ENCODE measurements at regions not wholly inside any gene's neighbourhood (a gene's known extent, or its start where the extent isn't known, plus 50 kb on each side); places are given as distances from the start of the nearest gene placed in this dataset.
"Not testable (repeated sequence)": the region's sequence is repeated elsewhere in the genome, so short reads cannot be mapped to it uniquely, and the experiment has no call there.

DNA sequence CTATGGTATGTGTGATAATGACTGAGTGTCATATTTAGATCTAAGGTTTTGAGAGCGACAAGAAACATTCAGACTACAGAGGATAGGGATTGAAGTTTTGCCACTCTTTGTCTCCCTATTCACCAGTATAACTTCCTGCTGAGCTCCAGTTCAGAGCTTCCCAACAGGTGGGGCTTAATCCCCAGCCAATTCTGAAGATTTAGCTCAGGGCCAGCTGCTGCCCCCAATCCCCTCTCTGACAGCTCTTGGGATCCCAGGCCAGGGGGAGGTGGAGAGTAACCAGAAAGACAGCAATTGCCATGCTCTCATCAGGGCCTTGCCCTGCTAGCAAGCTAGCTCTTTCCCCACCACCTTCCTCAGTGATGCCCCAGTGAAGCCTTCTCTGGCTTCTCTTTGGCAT, 57.8 kb downstream of the TRIL start:
- ChIA-PET CTCF (interaction anchor here (1.0 kb wide), 1 partner anchor 22 kb away, joined by 4 read pairs; no protein-coding TSS in a partner anchor), POLR2A (no interaction called here)
- DNase-seq: no peak
- Mint-ChIP-seq H3K4me1 (ENCODE audit: low read depth) (no peaks in the 10 kb centered on the region), H3K27ac (no peak overlapping the region), H3K27me3 (peaks cover 16% of the 10 kb centered on the region), H3K9me3 (no peaks in the 10 kb centered on the region), H3K36me3 (no peaks in the 10 kb centered on the region), H3K4me3 (no peak overlapping the region)
- intact Hi-C loops (cut with micrococcal nuclease): no loop called here

GRCh38 chr7:28893888-28894287, 64.2 kb downstream of the TRIL start:
- intact Hi-C loops (cut with micrococcal nuclease): no loop called here
- no peak for DNase-seq
- CTCF ChIA-PET: interaction anchor here (0.7 kb wide), 1 partner anchor 184 kb away, joined by 3 read pairs; no protein-coding TSS in a partner anchor
- POLR2A ChIA-PET: no interaction called here
- H3K27ac Mint-ChIP-seq: no peak overlapping the region
- H3K4me3 Mint-ChIP-seq: no peak overlapping the region
- H3K36me3 Mint-ChIP-seq: no peaks in the 10 kb centered on the region
- peaks cover 1% of the 10 kb centered on the region for H3K27me3 Mint-ChIP-seq
- H3K4me1 Mint-ChIP-seq (ENCODE audit: low read depth): no peaks in the 10 kb centered on the region
- H3K9me3 Mint-ChIP-seq: no peaks in the 10 kb centered on the region

GRCh38 chr7:28891876-28892234, 66.3 kb downstream of the TRIL start:
- POLR2A ChIA-PET; DNase-seq; H3K4me1 Mint-ChIP-seq (ENCODE audit: low read depth); H3K9me3 Mint-ChIP-seq; intact Hi-C loops (cut with micrococcal nuclease); H3K27ac Mint-ChIP-seq; H3K4me3 Mint-ChIP-seq; H3K36me3 Mint-ChIP-seq; H3K27me3 Mint-ChIP-seq: not testable (repeated sequence)
- CTCF ChIA-PET: interaction anchor here (2.1 kb wide), 1 partner anchor 31 kb away, joined by 11 read pairs; no protein-coding TSS in a partner anchor

GRCh38 chr7:28891192-28891875, 66.8 kb downstream of the TRIL start:
- no peaks in the 10 kb centered on the region for H3K9me3 Mint-ChIP-seq
- no peaks in the 10 kb centered on the region for H3K27me3 Mint-ChIP-seq
- DNase-seq: no peak
- no peaks in the 10 kb centered on the region for H3K4me1 Mint-ChIP-seq (ENCODE audit: low read depth)
- POLR2A ChIA-PET: no interaction called here
- H3K4me3 Mint-ChIP-seq: no peak overlapping the region
- intact Hi-C loops (cut with micrococcal nuclease): no loop called here
- no peak overlapping the region for H3K27ac Mint-ChIP-seq
- CTCF ChIA-PET: interaction anchor here (2.1 kb wide), 1 partner anchor 31 kb away, joined by 11 read pairs; no protein-coding TSS in a partner anchor
- H3K36me3 Mint-ChIP-seq: no peaks in the 10 kb centered on the region

GRCh38 chr7:28890137-28890536, 68.0 kb downstream of the TRIL start:
- CTCF ChIA-PET: no interaction called here
- no peak for DNase-seq
- POLR2A ChIA-PET: no interaction called here
- intact Hi-C loops (cut with micrococcal nuclease): no loop called here
- no peak overlapping the region for H3K27ac Mint-ChIP-seq
- H3K27me3 Mint-ChIP-seq: peaks cover 4% of the 10 kb centered on the region
- no peak overlapping the region for H3K4me3 Mint-ChIP-seq
- H3K9me3 Mint-ChIP-seq: no peaks in the 10 kb centered on the region
- no peaks in the 10 kb centered on the region for H3K4me1 Mint-ChIP-seq (ENCODE audit: low read depth)
- H3K36me3 Mint-ChIP-seq: no peaks in the 10 kb centered on the region

- Mint-ChIP-seq H3K27me3 (peaks cover 7% of the 10 kb centered on the region), H3K9me3 (no peaks in the 10 kb centered on the region), H3K36me3 (no peaks in the 10 kb centered on the region), H3K27ac (no peak overlapping the region), H3K4me3 (no peak overlapping the region), H3K4me1 (ENCODE audit: low read depth) (no peaks in the 10 kb centered on the region)
- POLR2A ChIA-PET: no interaction called here
- no peak for DNase-seq
- intact Hi-C loops (cut with micrococcal nuclease): no loop called here
- CTCF ChIA-PET: no interaction called here
Measured at GRCh38 chr7:28889290-28889689, 68.8 kb downstream of the TRIL start.

- CTCF ChIA-PET: interaction anchor here (0.6 kb wide), 1 partner anchor 36 kb away, joined by 4 read pairs; no protein-coding TSS in a partner anchor
- no peak for DNase-seq
- H3K4me3 Mint-ChIP-seq: no peak overlapping the region
- H3K27ac Mint-ChIP-seq: no peak overlapping the region
- no peaks in the 10 kb centered on the region for H3K4me1 Mint-ChIP-seq (ENCODE audit: low read depth)
- H3K36me3 Mint-ChIP-seq: no peaks in the 10 kb centered on the region
- intact Hi-C loops (cut with micrococcal nuclease): no loop called here
- POLR2A ChIA-PET: no interaction called here
- H3K9me3 Mint-ChIP-seq: no peaks in the 10 kb centered on the region
- H3K27me3 Mint-ChIP-seq: peaks cover 13% of the 10 kb centered on the region
Measured at GRCh38 chr7:28885771-28886170, 72.4 kb downstream of the TRIL start.

DNA sequence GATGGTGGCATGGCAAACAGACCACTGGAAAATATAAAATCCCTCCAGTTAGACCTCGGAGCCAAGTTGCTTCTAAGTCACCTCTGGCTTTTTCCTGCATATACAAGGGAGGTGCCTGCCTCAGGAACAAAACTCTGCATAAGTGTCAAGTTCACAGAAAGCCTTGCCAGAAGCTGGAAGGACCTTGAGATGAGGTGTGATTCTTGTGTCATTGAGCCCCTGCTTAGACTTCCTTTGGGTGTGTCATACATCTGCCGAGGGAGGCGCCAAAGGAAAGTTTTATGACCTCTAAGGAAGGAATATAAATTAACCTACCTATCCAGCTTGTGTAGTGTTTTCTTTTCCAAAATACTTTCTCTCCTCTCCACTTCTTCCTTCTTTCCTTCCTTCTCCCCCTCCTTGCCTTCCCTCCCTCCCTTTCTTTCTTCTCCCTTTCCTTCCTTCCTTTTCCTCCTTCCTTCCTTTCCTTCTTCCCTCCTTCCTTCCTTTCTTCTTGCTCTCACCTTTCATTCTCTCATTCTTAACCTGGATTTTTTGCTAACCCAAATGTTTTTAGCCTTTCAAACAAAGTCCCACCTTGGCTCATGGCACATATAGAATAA, 75.2 kb downstream of the TRIL start:
- intact Hi-C loops (cut with micrococcal nuclease): no loop called here
- H3K4me3 Mint-ChIP-seq: no peak overlapping the region
- H3K27ac Mint-ChIP-seq: no peak overlapping the region
- ChIA-PET CTCF (no interaction called here), POLR2A (no interaction called here)
- H3K9me3 Mint-ChIP-seq: no peaks in the 10 kb centered on the region
- H3K27me3 Mint-ChIP-seq: peaks cover 13% of the 10 kb centered on the region
- no peaks in the 10 kb centered on the region for H3K4me1 Mint-ChIP-seq (ENCODE audit: low read depth)
- H3K36me3 Mint-ChIP-seq: no peaks in the 10 kb centered on the region
- no peak for DNase-seq

GRCh38 chr7:28879105-28879504, 79.0 kb downstream of the TRIL start:
- Mint-ChIP-seq H3K4me1 (ENCODE audit: low read depth) (no peaks in the 10 kb centered on the region), H3K36me3 (no peaks in the 10 kb centered on the region), H3K27ac (no peak overlapping the region), H3K27me3 (peaks cover 11% of the 10 kb centered on the region), H3K9me3 (no peaks in the 10 kb centered on the region), H3K4me3 (no peak overlapping the region)
- POLR2A ChIA-PET: no interaction called here
- intact Hi-C loops (cut with micrococcal nuclease): no loop called here
- CTCF ChIA-PET: no interaction called here
- no peak for DNase-seq

DNA sequence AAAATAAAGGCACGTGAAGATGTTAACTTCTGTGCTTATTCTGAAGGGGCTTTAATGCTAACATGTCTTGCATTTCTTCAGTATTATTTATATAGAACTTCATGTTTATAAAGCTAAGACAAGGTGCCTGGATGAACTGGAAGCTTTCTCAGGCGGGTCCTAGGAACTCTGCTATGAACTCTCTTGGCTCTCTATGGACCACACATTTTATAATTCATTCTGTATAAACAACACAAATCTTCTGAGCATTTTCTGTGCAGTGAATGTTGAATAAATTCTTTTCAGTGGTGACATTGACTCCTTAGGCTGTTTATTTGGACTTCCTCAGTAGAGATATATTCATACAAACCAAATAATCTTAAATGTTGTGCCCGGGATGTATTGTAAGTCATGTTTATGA, 79.6 kb downstream of the TRIL start:
- POLR2A ChIA-PET: no interaction called here

More for the DNA sequence above, 79.6 kb downstream of the TRIL start:
- no peaks in the 10 kb centered on the region for H3K36me3 Mint-ChIP-seq
- CTCF ChIA-PET: no interaction called here
- H3K4me3 Mint-ChIP-seq: no peak overlapping the region
- no peak for DNase-seq
- intact Hi-C loops (cut with micrococcal nuclease): no loop called here
- no peaks in the 10 kb centered on the region for H3K9me3 Mint-ChIP-seq
- H3K27ac Mint-ChIP-seq: no peak overlapping the region
- no peaks in the 10 kb centered on the region for H3K4me1 Mint-ChIP-seq (ENCODE audit: low read depth)
- H3K27me3 Mint-ChIP-seq: peaks cover 11% of the 10 kb centered on the region
